Choroid plexus epithelial cell (primary cell): ENCODE measurements at regions not wholly inside any gene's neighbourhood (a gene's known extent, or its start where the extent isn't known, plus 50 kb on each side); places are given as distances from the start of the nearest gene placed in this dataset.

Experiments used
- DNase-seq: peaks from one replicate; pipeline ENCODE4 v3.0.0-alpha.2; 2010; ENCODE audit warnings: low read depth
- H3K4me3 ChIP-seq: 2 replicates; pipeline ENCODE4 v1.5.1; 2011; ENCODE audit warnings: low read depth, mild to moderate bottlenecking, control low read depth, low read length, moderate library complexity
- CTCF ChIP-seq: conservative IDR thresholded peaks from 2 replicates; pipeline ENCODE4 v1.5.1; 2011; ENCODE audit warnings: low read depth, mild to moderate bottlenecking, control low read depth, inconsistent platforms, low read length, moderate library complexity

- H3K4me3 ChIP-seq, result no peak overlapping the region
- DNase-seq, result no peak
- TF ChIP-seq CTCF, result no peak
These were observed 124.0 kb upstream of the CSF3R start for GRCh38 chr1:36606641-36607262.

GRCh38 chr1:36605942-36606640 lies 123.4 kb upstream of the CSF3R start:
- DNase-seq, result no peak
- no peak overlapping the region for H3K4me3 ChIP-seq
- no peak for TF ChIP-seq CTCF

- no peak for TF ChIP-seq CTCF
These were observed 120.7 kb upstream of the CSF3R start for GRCh38 chr1:36603461-36603860.

GRCh38 chr1:36602184-36602583 lies 119.5 kb upstream of the CSF3R start:
- TF ChIP-seq CTCF, result no peak
- no peak overlapping the region for H3K4me3 ChIP-seq
- DNase-seq, result no peak

More at GRCh38 chr1:36603461-36603860, 120.7 kb upstream of the CSF3R start:
- DNase-seq, result no peak
- H3K4me3 ChIP-seq, result no peak overlapping the region

- no peak for TF ChIP-seq CTCF
- no peak overlapping the region for H3K4me3 ChIP-seq
- no peak for DNase-seq
These were observed 117.1 kb upstream of the CSF3R start for GRCh38 chr1:36599828-36600227.

GRCh38 chr1:36597514-36597913 lies 114.8 kb upstream of the CSF3R start:
- H3K4me3 ChIP-seq, result no peak overlapping the region
- TF ChIP-seq CTCF, result no peak
- no peak for DNase-seq

- DNase-seq, result no peak
- no peak for TF ChIP-seq CTCF
- H3K4me3 ChIP-seq, result no peak overlapping the region
These were observed 113.2 kb upstream of the CSF3R start for GRCh38 chr1:36595921-36596320.
